Testis (tissue), 2 donors: ENCODE measurements at regions not wholly inside any gene's neighbourhood (a gene's known extent, or its start where the extent isn't known, plus 50 kb on each side); places are given as distances from the start of the nearest gene placed in this dataset.

ENCODE experiments used
- DNase-seq: peaks from one replicate; pipeline ENCODE4 v3.0.0-alpha.2; 2019
- H3K27ac ChIP-seq, 2 donors: fragments of 200-600 bp; sonication (generic); one replicate each; pipeline ENCODE4 v1.5.1; 2019
- H3K27me3 ChIP-seq: fragments of 200-600 bp; sonication (generic); one replicate; pipeline ENCODE4 v1.5.1; 2019
- H3K36me3 ChIP-seq: fragments of 200-600 bp; sonication (generic); one replicate; pipeline ENCODE4 v1.5.1; 2017; ENCODE audit warnings: low read depth; ENCODE audit errors: missing control alignments
- H3K4me1 ChIP-seq: fragments of 200-600 bp; sonication (generic); one replicate; pipeline ENCODE4 v1.5.1; 2019
- H3K4me3 ChIP-seq, 2 donors: fragments of 200-600 bp; sonication (generic); one replicate each; pipeline ENCODE4 v1.5.1; 2017 to 2019
- H3K9me3 ChIP-seq: fragments of 200-600 bp; sonication (generic); one replicate; pipeline ENCODE4 v1.5.1; 2017
- POLR2A ChIP-seq: fragments of 450-650 bp; IDR thresholded peaks from one replicate; pipeline ENCODE4 v1.6.1; 2017; ENCODE audit warnings: antibody characterized with exemption, mild to moderate bottlenecking, moderate library complexity
- WGBS, 2 donors: methylation state at CpG; one replicate each; pipeline ENCODE4 v1.1.5; 2018; 5-methylcytosine and 5-hydroxymethylcytosine counted together
- intact Hi-C: fragments of 100-400 bp; cut with DNase I; formaldehyde crosslinking; loops from one replicate; pipeline ENCODE4 v1.15.1; 2023; ENCODE audit warnings: low total_unique reads
- TF ChIP-seq, protein P1 (sequence below), 3 experiments: fragments of 450-650 bp in 2 of 3; fragments of 200-600 bp in 1 of 3; sonication (generic) in 1 of 3; IDR thresholded peaks; one replicate each; pipeline ENCODE4 v1.5.1; 2016 to 2019; ENCODE audit warnings: antibody characterized with exemption in 3 of 3, mild to moderate bottlenecking in 2 of 3, moderate library complexity in 1 of 3

- no peak overlapping the region for H3K4me3 ChIP-seq
- H3K27ac ChIP-seq: no peak overlapping the region
- H3K27me3 ChIP-seq: no peaks in the 10 kb centered on the region
- DNase-seq: no peak
- H3K36me3 ChIP-seq: no peaks in the 10 kb centered on the region
- WGBS, 2 donors: 86 to 89% methylated on average over 1 of the region's 1 CpG
- H3K9me3 ChIP-seq: no peaks in the 10 kb centered on the region
- TF ChIP-seq POLR2A: no peak
- intact Hi-C loops: no loop called here
- no peaks in the 10 kb centered on the region for H3K4me1 ChIP-seq
Observed at GRCh38 chr4:23438764-23439163, 451.1 kb downstream of the PPARGC1A start.

- intact Hi-C loops: no loop called here
- Histone ChIP-seq H3K27ac (no peak overlapping the region), H3K27me3 (no peaks in the 10 kb centered on the region), H3K4me1 (no peaks in the 10 kb centered on the region), H3K9me3 (no peaks in the 10 kb centered on the region), H3K4me3 (no peak overlapping the region), H3K36me3 (no peaks in the 10 kb centered on the region)
- no peak for DNase-seq
- TF ChIP-seq, protein P1, sequence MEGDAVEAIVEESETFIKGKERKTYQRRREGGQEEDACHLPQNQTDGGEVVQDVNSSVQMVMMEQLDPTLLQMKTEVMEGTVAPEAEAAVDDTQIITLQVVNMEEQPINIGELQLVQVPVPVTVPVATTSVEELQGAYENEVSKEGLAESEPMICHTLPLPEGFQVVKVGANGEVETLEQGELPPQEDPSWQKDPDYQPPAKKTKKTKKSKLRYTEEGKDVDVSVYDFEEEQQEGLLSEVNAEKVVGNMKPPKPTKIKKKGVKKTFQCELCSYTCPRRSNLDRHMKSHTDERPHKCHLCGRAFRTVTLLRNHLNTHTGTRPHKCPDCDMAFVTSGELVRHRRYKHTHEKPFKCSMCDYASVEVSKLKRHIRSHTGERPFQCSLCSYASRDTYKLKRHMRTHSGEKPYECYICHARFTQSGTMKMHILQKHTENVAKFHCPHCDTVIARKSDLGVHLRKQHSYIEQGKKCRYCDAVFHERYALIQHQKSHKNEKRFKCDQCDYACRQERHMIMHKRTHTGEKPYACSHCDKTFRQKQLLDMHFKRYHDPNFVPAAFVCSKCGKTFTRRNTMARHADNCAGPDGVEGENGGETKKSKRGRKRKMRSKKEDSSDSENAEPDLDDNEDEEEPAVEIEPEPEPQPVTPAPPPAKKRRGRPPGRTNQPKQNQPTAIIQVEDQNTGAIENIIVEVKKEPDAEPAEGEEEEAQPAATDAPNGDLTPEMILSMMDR (IDR thresholded peaks at IDR 0.05): no peak
- no peak for TF ChIP-seq POLR2A
Observed at GRCh38 chr4:23429497-23429896, 460.4 kb downstream of the PPARGC1A start.

GRCh38 chr4:23425570-23425969, 464.3 kb downstream of the PPARGC1A start:
- Histone ChIP-seq H3K27ac (no peak overlapping the region), H3K4me3 (no peak overlapping the region), H3K27me3 (no peaks in the 10 kb centered on the region), H3K4me1 (no peaks in the 10 kb centered on the region), H3K36me3 (no peaks in the 10 kb centered on the region), H3K9me3 (no peaks in the 10 kb centered on the region)
- intact Hi-C loops: no loop called here
- DNase-seq: no peak
- TF ChIP-seq, protein P1 (IDR thresholded peaks at IDR 0.05): no peak
- no peak for TF ChIP-seq POLR2A

DNA sequence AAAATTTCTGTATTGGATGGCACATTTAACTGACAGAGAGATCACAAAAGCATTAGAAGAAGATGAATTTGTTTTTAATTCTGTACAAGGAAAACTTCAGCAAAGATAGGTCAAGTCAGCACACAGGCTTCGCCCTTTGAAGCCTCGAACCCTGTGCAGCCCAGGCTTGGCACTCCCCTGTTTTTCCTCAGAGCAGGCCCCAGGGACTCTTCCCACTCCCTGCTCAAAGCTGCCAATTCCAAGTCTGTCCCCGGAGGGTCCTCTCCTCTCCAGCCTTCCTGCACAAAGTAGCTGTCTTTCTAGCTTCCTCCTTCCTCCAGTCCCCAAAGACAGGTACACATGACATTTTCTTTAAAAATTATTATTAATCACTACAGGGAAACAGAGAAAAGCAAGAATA, 466.3 kb downstream of the PPARGC1A start:
- TF ChIP-seq, protein P1 (IDR thresholded peaks at IDR 0.05): no peak
- no peak for TF ChIP-seq POLR2A
- H3K36me3 ChIP-seq: no peaks in the 10 kb centered on the region
- 53 to 67% methylated on average over 3 of the region's 3 CpGs for WGBS, 2 donors
- no peaks in the 10 kb centered on the region for H3K27me3 ChIP-seq
- no peak overlapping the region for H3K27ac ChIP-seq
- intact Hi-C loops: no loop called here
- H3K4me1 ChIP-seq: no peaks in the 10 kb centered on the region
- no peak overlapping the region for H3K4me3 ChIP-seq
- no peak for DNase-seq
- H3K9me3 ChIP-seq: no peaks in the 10 kb centered on the region

DNA sequence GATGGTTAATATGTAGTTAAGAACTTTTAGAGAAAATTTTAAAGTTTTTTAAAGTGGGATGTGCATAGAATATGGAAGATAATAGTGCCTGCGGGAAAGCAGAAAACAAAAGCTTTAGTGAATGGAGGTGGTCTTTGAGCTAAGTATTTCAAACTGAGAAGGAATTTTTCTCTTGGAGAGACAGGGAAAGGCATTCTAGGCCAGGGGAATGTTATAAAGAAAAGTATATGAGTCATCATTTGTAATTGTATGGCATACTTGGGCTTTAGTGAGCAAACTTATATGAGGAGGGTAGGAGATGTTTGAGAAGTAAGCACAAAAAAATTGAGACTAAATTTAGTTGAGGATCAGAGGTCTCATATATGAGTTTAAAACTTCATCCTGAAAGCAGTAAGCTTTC, 467.0 kb downstream of the PPARGC1A start:
- H3K9me3 ChIP-seq: no peaks in the 10 kb centered on the region
- 95 to 97% methylated on average over 1 of the region's 1 CpG for WGBS, 2 donors
- intact Hi-C loops: no loop called here
- TF ChIP-seq, protein P1 (IDR thresholded peaks at IDR 0.05): no peak
- no peak for TF ChIP-seq POLR2A
- no peak for DNase-seq
- H3K36me3 ChIP-seq: no peaks in the 10 kb centered on the region
- H3K27me3 ChIP-seq: no peaks in the 10 kb centered on the region
- H3K27ac ChIP-seq: no peak overlapping the region
- no peaks in the 10 kb centered on the region for H3K4me1 ChIP-seq
- H3K4me3 ChIP-seq: no peak overlapping the region
